IPS-15b (cell line): ENCODE measurements at regions not wholly inside any gene's neighbourhood (a gene's known extent, or its start where the extent isn't known, plus 50 kb on each side); places are given as distances from the start of the nearest gene placed in this dataset.
"Not testable (repeated sequence)": the region's sequence is repeated elsewhere in the genome, so short reads cannot be mapped to it uniquely, and the experiment has no call there.

Source experiments
- H3K27me3 ChIP-seq: one replicate; pipeline ENCODE4 v1.6.1; 2013; ENCODE audit warnings: low read length; ENCODE audit not compliant: control insufficient read depth, insufficient read depth
- H3K36me3 ChIP-seq: one replicate; pipeline ENCODE4 v1.6.1; 2013; ENCODE audit warnings: low read length; ENCODE audit not compliant: control insufficient read depth, insufficient read depth
- H3K4me1 ChIP-seq: one replicate; pipeline ENCODE4 v1.6.1; 2013; ENCODE audit warnings: mild to moderate bottlenecking, low read length; ENCODE audit not compliant: control insufficient read depth, insufficient read depth
- H3K4me3 ChIP-seq: one replicate; pipeline ENCODE4 v1.5.1; 2013; ENCODE audit warnings: low read depth, low read length
- H3K9ac ChIP-seq: one replicate; pipeline ENCODE4 v1.6.1; 2013; ENCODE audit warnings: low read depth, mild to moderate bottlenecking, low read length
- H3K9me3 ChIP-seq: one replicate; pipeline ENCODE4 v1.6.1; 2013; ENCODE audit warnings: mild to moderate bottlenecking, low read length; ENCODE audit not compliant: control insufficient read depth, insufficient read depth

- H3K4me3 ChIP-seq: no peak overlapping the region
- H3K27me3 ChIP-seq: no peaks in the 10 kb centered on the region
- H3K9ac ChIP-seq: no peak overlapping the region
- H3K36me3 ChIP-seq: no peaks in the 10 kb centered on the region
- no peaks in the 10 kb centered on the region for H3K9me3 ChIP-seq
- no peaks in the 10 kb centered on the region for H3K4me1 ChIP-seq
These were observed 124.8 kb upstream of the KLF12 start for GRCh38 chr13:74258961-74259360.

- no peaks in the 10 kb centered on the region for H3K27me3 ChIP-seq
- no peak overlapping the region for H3K4me3 ChIP-seq
- no peaks in the 10 kb centered on the region for H3K4me1 ChIP-seq
- no peak overlapping the region for H3K9ac ChIP-seq
- H3K36me3 ChIP-seq: no peaks in the 10 kb centered on the region
- H3K9me3 ChIP-seq: no peaks in the 10 kb centered on the region
These were observed 122.8 kb upstream of the KLF12 start for GRCh38 chr13:74256969-74257368.

GRCh38 chr13:74253161-74253560 lies 119.0 kb upstream of the KLF12 start:
- Histone ChIP-seq H3K4me1 (peaks cover 2% of the 10 kb centered on the region), H3K9me3 (no peaks in the 10 kb centered on the region), H3K4me3 (no peak overlapping the region), H3K27me3 (no peaks in the 10 kb centered on the region), H3K9ac (no peak overlapping the region), H3K36me3 (no peaks in the 10 kb centered on the region)

- Histone ChIP-seq H3K36me3 (no peaks in the 10 kb centered on the region), H3K27me3 (no peaks in the 10 kb centered on the region), H3K9ac (no peak overlapping the region), H3K4me1 (peaks cover 2% of the 10 kb centered on the region), H3K9me3 (no peaks in the 10 kb centered on the region), H3K4me3 (no peak overlapping the region)
These were observed 117.7 kb upstream of the KLF12 start for GRCh38 chr13:74251778-74252519.

- Histone ChIP-seq H3K4me3 (no peak overlapping the region), H3K9ac (no peak overlapping the region), H3K36me3 (no peaks in the 10 kb centered on the region), H3K9me3 (no peaks in the 10 kb centered on the region), H3K27me3 (no peaks in the 10 kb centered on the region), H3K4me1 (peaks cover 2% of the 10 kb centered on the region)
These were observed 116.6 kb upstream of the KLF12 start for GRCh38 chr13:74250738-74251190.

- Histone ChIP-seq H3K9ac (no peak overlapping the region), H3K4me1 (peaks cover 2% of the 10 kb centered on the region), H3K27me3 (no peaks in the 10 kb centered on the region), H3K4me3 (no peak overlapping the region), H3K36me3 (no peaks in the 10 kb centered on the region), H3K9me3 (no peaks in the 10 kb centered on the region)
These were observed 114.3 kb upstream of the KLF12 start for GRCh38 chr13:74248477-74248876.

- no peak overlapping the region for H3K9ac ChIP-seq
- no peaks in the 10 kb centered on the region for H3K27me3 ChIP-seq
- no peaks in the 10 kb centered on the region for H3K36me3 ChIP-seq
- H3K9me3 ChIP-seq: no peaks in the 10 kb centered on the region
- H3K4me1 ChIP-seq: peaks cover under 1% of the 10 kb centered on the region
- H3K4me3 ChIP-seq: no peak overlapping the region
These were observed 112.3 kb upstream of the KLF12 start for GRCh38 chr13:74246487-74246886.

- Histone ChIP-seq H3K9me3 (no peaks in the 10 kb centered on the region), H3K27me3 (no peaks in the 10 kb centered on the region), H3K9ac (no peak overlapping the region), H3K4me1 (no peaks in the 10 kb centered on the region), H3K36me3 (no peaks in the 10 kb centered on the region), H3K4me3 (no peak overlapping the region)
These were observed 109.7 kb upstream of the KLF12 start for GRCh38 chr13:74243637-74244526.

- not testable (repeated sequence) for H3K36me3 ChIP-seq, H3K9me3 ChIP-seq, H3K4me1 ChIP-seq, H3K9ac ChIP-seq, H3K27me3 ChIP-seq
- H3K4me3 ChIP-seq: peak overlapping the region; percentile 32
These were observed 107.1 kb upstream of the KLF12 start for GRCh38 chr13:74241343-74241742.

- Histone ChIP-seq H3K4me1 (no peaks in the 10 kb centered on the region), H3K27me3 (no peaks in the 10 kb centered on the region), H3K36me3 (no peaks in the 10 kb centered on the region)
These were observed 96.8 kb upstream of the KLF12 start for GRCh38 chr13:74230984-74231501.

GRCh38 chr13:74229242-74229641 lies 95.0 kb upstream of the KLF12 start:
- H3K27me3 ChIP-seq: no peaks in the 10 kb centered on the region
- H3K36me3 ChIP-seq: no peaks in the 10 kb centered on the region
- no peak overlapping the region for H3K9ac ChIP-seq
- H3K4me3 ChIP-seq: no peak overlapping the region
- H3K9me3 ChIP-seq: no peaks in the 10 kb centered on the region
- no peaks in the 10 kb centered on the region for H3K4me1 ChIP-seq

More at GRCh38 chr13:74230984-74231501, 96.8 kb upstream of the KLF12 start:
- Histone ChIP-seq H3K4me3 (no peak overlapping the region), H3K9me3 (no peaks in the 10 kb centered on the region), H3K9ac (no peak overlapping the region)
